HCT116 (cell line): ENCODE measurements at regions not wholly inside any gene's neighbourhood (a gene's known extent, or its start where the extent isn't known, plus 50 kb on each side); places are given as distances from the start of the nearest gene placed in this dataset.

Source experiments
- CTCF ChIP-seq, 3 experiments: fragments of 200-600 bp in 1 of 3; sonication (generic) in 1 of 3; IDR thresholded peaks in 2 of 3; conservative IDR thresholded peaks in 1 of 3; 2 replicates each; pipeline ENCODE4 v1.5.1; 2012 to 2017; ENCODE audit warnings: low read depth in 2 of 3, low read length in 2 of 3, antibody characterized with exemption in 1 of 3, borderline replicate concordance in 1 of 3, control low read depth in 1 of 3, mild to moderate bottlenecking in 1 of 3, mixed read lengths in 1 of 3, mixed run types in 1 of 3, moderate library complexity in 1 of 3; ENCODE audit not compliant: insufficient read depth in 1 of 3
- ELF1 ChIP-seq: IDR thresholded peaks from 2 replicates; pipeline ENCODE4 v1.6.1; 2012; ENCODE audit warnings: low read depth, borderline replicate concordance
- EZH2 ChIP-seq: fragments of 200-600 bp; sonication (generic); IDR thresholded peaks from 2 replicates; pipeline ENCODE4 v1.6.1; 2017; ENCODE audit warnings: antibody characterized with exemption, mixed run types
- EZH2phosphoT487 ChIP-seq: fragments of 200-600 bp; IDR thresholded peaks from 2 replicates; pipeline ENCODE4 v1.6.1; 2018; ENCODE audit warnings: antibody characterized with exemption, borderline replicate concordance
- POLR2A ChIP-seq: IDR thresholded peaks from 2 replicates; pipeline ENCODE4 v1.7.0; 2011; ENCODE audit warnings: borderline replicate concordance; ENCODE audit not compliant: insufficient read depth, insufficient read length; ENCODE audit errors: extremely low read depth
- POLR2AphosphoS5 ChIP-seq: IDR thresholded peaks from 2 replicates; pipeline ENCODE4 v1.6.1; 2011; ENCODE audit warnings: mild to moderate bottlenecking, low read depth, low read length, moderate library complexity
- RAD21 ChIP-seq: IDR thresholded peaks from 2 replicates; pipeline ENCODE4 v1.6.1; 2012; ENCODE audit warnings: low read depth, mild to moderate bottlenecking
- REST ChIP-seq: IDR thresholded peaks from 2 replicates; pipeline ENCODE4 v1.6.1; 2012; ENCODE audit warnings: low read depth
- SIN3A ChIP-seq: IDR thresholded peaks from 2 replicates; pipeline ENCODE4 v1.6.1; 2012; ENCODE audit warnings: low read depth
- SRF ChIP-seq: IDR thresholded peaks from 2 replicates; pipeline ENCODE4 v1.6.1; 2012; ENCODE audit warnings: low read depth

- TF ChIP-seq SRF (no peak), EZH2 (no peak), CTCF (IDR thresholded peaks at IDR 0.05 in 2 of 3, conservative IDR thresholded peaks at IDR 0.05 in 1 of 3; ENCODE audit: borderline replicate concordance in 1 of 3, insufficient read depth in 1 of 3, low read depth in 2 of 3, low read length in 2 of 3) (no peak), ELF1 (no peak), REST (no peak), SIN3A (no peak), EZH2phosphoT487 (no peak), POLR2A (no peak), RAD21 (no peak), POLR2AphosphoS5 (no peak)
These were observed 1197.3 kb downstream of the TECRL start for GRCh38 chr4:63211776-63212479.
